Astrocyte of the spinal cord (primary cell): ENCODE measurements at regions not wholly inside any gene's neighbourhood (a gene's known extent, or its start where the extent isn't known, plus 50 kb on each side); places are given as distances from the start of the nearest gene placed in this dataset.
A peak's percentile ranks its signal among the peaks of the same experiment; 100 is the strongest.

Experiments used
- DNase-seq: peaks from one replicate; pipeline ENCODE4 v3.0.0; 2011; ENCODE audit warnings: low read depth, low spot score
- H3K4me3 ChIP-seq: 2 replicates; pipeline ENCODE4 v1.5.1; 2011; ENCODE audit warnings: low read depth, mild to moderate bottlenecking, low read length, moderate library complexity
- in situ Hi-C: cut with HindIII; loops from 2 replicates; pipeline ENCODE4 v1.10.0; 2017; ENCODE audit warnings: low sequenced_read_pairs
- TF ChIP-seq, protein P1 (sequence below): IDR thresholded peaks from 2 replicates; pipeline ENCODE4 v1.5.1; 2012; ENCODE audit warnings: low read depth, mild to moderate bottlenecking, low read length, inconsistent platforms

- in situ Hi-C loops, result no loop called here
- no peak overlapping the region for H3K4me3 ChIP-seq
- TF ChIP-seq, protein P1, sequence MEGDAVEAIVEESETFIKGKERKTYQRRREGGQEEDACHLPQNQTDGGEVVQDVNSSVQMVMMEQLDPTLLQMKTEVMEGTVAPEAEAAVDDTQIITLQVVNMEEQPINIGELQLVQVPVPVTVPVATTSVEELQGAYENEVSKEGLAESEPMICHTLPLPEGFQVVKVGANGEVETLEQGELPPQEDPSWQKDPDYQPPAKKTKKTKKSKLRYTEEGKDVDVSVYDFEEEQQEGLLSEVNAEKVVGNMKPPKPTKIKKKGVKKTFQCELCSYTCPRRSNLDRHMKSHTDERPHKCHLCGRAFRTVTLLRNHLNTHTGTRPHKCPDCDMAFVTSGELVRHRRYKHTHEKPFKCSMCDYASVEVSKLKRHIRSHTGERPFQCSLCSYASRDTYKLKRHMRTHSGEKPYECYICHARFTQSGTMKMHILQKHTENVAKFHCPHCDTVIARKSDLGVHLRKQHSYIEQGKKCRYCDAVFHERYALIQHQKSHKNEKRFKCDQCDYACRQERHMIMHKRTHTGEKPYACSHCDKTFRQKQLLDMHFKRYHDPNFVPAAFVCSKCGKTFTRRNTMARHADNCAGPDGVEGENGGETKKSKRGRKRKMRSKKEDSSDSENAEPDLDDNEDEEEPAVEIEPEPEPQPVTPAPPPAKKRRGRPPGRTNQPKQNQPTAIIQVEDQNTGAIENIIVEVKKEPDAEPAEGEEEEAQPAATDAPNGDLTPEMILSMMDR, result no peak
- no peak for DNase-seq
Observed at GRCh38 chr5:142428036-142428772, 103.4 kb upstream of the SPRY4 start.

DNA sequence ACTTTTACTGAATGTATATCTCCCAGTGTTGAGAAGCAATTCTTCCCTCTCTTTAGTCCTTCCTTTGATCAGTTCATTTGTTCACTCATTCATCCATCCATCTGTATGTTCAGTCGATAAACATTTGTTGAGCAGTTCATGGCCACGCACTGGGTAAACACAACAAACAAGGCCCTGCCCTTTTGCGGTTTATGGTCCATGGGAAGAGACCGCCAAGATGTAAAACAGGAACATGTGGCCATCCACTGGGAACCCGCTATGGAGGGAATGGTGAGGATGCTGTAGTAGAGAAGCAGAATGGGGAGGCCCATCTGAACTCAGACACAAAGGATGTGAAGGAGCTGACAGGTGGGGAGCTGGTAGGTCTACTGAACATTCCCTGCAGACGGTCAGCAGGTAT lies 102.7 kb upstream of the SPRY4 start:
- H3K4me3 ChIP-seq, result no peak overlapping the region
- in situ Hi-C loops, result no loop called here
- TF ChIP-seq, protein P1, result no peak
- no peak for DNase-seq

GRCh38 chr5:142427015-142427364 lies 102.2 kb upstream of the SPRY4 start:
- TF ChIP-seq, protein P1, result no peak
- no peak overlapping the region for H3K4me3 ChIP-seq
- peak; percentile 72 for DNase-seq
- in situ Hi-C loops, result no loop called here

DNA sequence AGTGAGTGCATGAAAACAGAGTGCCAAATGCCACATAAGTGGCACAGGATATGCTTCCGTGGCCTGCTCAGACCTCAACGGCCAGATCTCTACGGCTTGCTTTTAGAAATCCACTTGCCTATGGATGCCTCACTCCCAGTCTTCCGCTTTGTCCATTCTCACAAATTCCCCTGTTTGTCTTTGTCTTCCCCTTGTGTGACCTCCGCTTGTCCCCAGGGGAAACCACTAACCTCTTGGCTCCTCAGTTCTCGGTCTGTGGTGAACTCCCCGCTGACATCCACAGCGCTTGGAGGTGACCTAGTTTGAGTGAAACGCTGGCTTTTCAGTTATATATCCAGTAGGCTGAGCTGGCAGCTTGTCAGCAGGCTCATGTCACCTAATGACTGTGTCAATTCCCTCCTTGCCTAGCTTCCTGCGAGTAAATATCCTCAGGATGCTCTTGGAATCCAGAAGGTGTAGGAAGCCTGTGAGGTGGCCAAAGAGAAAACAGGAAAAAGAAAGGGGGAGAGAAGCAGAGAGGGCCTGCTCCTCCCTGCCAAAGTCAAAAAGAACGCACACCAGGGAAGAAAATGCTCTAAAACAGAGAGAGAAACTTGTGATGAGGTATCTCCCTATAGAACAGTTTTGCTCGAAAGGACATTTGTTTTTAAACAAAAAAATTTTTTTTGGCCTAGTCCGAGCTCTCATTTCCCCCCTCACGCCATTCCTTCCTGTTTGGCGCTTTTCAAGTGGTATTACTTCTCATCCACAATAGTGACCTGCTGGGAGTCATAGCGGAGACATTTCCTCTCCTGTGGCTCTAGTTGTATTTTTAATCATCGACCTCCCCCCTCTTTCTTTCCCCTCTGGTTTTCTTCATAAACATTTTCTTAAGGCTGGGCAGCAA lies 101.6 kb upstream of the SPRY4 start:
- no peak overlapping the region for H3K4me3 ChIP-seq
- in situ Hi-C loops, result no loop called here
- TF ChIP-seq, protein P1, result no peak
- DNase-seq, result peak; percentile 94

DNA sequence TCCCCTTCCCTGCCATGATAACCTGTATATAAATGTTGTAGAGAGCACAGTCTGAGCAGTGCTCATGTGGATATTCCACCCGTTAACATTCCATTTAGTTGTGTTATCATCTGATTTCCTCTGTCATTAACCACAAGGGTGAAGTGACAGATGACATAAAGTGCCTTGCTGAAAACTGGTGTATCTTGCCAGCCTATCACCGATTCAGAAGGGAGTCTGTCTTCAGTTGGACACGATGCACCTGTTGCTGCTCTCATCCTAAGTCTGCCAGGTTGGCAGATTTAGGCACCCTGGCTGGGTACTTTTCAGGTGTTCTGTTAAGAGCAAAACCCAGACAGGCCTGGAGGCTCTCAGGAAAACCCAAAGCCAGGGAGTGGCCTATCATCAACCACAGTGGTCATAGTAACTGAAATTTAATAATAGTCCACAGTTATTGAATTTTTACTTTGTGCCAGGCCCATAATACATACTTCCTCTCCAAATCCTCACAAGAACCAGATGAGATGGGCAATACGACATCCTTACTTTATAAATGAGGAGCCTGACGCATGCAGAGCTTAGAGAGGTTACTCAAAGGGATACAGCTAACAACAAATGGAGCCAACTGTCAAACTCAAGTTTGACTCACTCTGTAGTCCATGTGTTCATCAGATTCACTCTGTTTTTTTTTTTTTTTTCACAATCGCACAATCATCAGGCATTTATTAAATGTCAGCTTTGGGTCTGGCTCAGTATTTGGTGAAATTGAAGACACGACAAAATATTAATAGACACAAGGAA lies 100.7 kb upstream of the SPRY4 start:
- H3K4me3 ChIP-seq, result no peak overlapping the region
- in situ Hi-C loops, result no loop called here
- TF ChIP-seq, protein P1, result no peak
- peak; percentile 61 for DNase-seq

- peak; percentile 76 for DNase-seq
- TF ChIP-seq, protein P1, result no peak
- in situ Hi-C loops, result no loop called here
- no peak overlapping the region for H3K4me3 ChIP-seq
Observed at GRCh38 chr5:142422429-142422828, 97.6 kb upstream of the SPRY4 start.
